NCI-H69 (cell line): ENCODE measurements at regions not wholly inside any gene's neighbourhood (a gene's known extent, or its start where the extent isn't known, plus 50 kb on each side); places are given as distances from the start of the nearest gene placed in this dataset.
"Not testable (repeated sequence)": the region's sequence is repeated elsewhere in the genome, so short reads cannot be mapped to it uniquely, and the experiment has no call there.

ENCODE experiments used
- DNase-seq: peaks from one replicate; lab custom pipeline; 2025; lab: John Stamatoyannopoulos, UW

DNA sequence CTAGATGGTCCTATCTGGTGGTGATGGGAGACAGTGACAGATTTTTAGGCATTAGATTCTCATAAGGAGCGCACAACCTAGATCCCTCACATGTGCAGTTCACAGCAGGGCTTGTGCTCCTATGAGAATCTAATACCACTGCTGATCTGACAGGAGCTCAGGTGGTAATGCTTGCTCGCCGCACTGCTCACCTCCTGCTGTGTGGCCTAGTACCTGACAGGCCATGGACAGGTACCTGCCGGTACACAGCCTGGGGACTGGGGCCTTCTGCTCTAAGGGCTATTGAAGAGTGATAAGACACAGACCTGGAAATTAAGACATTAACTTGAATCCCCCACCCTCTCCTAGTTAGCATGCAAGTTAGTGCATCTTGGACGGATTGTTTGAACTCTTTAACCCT lies 64.4 kb downstream of the KLRB1 start:
- DNase-seq = not testable (repeated sequence)

DNA sequence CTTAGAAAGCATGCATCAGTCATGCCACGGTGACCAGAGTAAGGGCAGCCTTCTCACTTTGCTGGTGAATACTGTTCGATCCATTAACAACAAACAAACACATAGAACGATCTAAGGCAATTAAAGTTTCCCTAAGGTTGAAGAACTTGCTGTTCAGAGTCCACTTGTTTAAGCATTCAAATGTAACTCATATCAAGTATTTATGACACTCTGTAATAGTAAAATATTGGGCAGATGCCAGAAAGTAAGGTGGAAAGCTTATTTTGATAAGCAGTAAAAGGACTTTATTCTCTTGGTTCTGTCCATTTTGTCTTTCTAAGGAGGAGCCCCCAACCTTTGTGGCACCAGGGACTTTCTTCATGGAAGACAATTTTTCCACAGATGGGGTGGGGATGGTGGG lies 64.9 kb downstream of the KLRB1 start:
- DNase-seq = not testable (repeated sequence)

DNA sequence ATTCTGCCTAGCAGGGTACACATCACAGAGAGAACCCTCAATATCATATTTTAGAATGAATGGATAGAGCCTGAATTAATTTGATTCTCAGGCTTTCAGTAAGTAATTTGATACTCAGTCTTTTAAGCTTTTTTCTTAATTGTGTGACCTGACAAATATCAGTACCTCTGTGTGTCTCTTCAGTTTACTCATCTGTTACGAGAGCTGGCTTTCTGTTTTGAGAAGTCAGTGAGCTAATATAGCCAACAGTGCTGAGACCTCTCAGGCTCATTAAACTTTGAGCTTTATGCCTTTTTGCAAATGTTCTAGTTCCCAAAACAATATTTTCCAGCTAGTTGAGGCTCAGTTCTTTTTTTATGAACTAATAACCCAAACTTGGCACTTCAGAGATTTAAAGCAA lies 91.8 kb downstream of the KLRB1 start:
- not testable (repeated sequence) for DNase-seq

DNA sequence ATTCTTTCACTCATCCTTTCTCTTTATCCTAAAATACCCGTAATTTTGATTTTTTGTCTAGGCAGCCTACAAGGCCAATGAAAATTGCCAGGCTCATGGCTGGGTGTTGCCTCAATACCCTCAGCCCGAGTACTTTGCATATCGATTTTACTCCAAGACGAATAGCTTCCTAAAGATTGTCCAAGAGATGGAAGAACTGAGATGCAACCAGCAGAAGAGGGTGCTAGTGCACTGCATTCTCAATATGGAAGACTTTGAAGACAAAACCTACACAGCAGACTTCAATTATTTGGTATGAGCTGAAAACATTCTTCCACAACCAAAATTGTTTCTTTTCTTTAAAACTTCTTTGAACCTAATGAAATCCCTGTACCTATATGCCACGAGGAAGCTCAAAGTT lies 95.0 kb downstream of the KLRB1 start:
- not testable (repeated sequence) for DNase-seq

DNA sequence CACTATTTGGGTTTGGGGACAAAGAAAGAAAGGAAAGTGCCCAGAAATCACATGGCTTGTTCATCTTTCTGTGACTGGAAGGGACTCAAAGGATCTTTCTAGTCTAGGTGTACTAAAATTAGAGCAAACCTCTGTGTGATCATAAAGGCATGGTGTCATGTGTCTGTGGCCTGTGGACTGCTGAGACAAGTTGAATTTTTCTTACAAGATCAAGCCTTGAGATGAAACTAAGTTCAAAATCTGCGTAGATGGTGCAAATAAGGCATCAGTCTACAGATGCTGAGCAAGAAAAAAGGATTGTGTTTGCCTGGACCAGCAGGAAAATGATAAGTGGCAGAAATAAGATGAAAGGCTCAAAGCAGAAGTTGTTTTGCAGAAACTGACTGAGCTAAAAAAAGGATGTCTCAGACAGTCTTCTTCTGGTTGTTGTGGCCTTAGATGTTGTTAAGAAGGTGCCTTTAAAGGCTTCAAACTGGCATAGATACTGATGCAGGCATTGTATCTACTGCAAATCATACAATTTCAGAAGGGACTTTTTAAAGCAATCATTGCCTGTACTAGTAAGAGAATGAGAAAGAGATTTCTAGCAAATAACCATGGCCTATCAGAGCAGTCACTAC lies 97.2 kb downstream of the KLRB1 start:
- DNase-seq = not testable (repeated sequence)

DNA sequence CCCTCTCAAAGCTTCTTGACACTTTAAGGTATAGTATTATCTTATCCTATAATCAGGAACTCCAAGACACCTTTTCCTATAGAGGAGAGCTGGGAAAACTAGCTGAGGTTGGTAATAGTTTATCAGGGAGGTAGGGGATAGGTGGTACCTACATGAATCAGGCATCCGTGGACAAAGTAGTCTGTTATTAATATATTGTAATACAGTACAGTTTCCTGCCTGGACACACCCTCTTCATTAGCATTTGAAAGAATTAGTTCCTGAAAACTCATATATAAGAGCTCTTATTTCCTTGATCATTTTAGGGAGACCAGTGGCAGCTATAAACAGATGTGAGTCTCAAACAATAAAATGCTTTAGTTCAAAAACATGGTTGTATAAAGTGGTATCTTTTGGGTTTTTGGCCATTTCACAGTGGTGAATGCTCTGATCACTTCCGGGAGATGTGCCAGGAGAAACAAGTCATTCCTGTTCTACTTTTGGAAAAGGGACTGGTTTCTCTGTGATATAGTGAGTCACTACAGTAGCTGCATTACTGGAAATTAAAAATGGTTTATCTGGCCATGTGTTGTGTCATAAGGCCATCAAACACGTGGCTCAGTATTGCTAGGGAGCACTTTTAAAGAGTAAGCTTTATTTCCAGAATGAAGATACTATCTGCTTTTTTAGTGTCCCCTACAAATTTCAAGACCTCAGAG lies 98.1 kb downstream of the KLRB1 start:
- DNase-seq = no peak

DNA sequence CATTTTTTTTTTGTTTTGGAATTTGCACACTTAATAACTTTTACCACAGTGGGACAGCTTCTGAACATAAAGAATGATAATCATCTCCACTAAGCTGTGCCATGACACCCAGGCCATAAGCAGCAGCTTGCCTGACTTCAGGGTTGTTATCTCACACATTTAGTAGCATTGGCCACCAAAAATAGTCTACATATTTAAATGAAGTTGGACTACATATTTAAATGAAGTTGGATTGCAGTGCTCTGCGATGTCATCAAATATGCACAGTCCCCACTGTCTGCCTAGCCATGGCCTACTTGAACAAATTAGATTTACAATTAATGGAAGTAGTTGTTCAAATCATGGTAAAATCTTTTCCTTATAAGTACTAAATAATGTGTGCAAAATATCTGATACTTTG lies 101.0 kb downstream of the KLRB1 start:
- DNase-seq = no peak

DNA sequence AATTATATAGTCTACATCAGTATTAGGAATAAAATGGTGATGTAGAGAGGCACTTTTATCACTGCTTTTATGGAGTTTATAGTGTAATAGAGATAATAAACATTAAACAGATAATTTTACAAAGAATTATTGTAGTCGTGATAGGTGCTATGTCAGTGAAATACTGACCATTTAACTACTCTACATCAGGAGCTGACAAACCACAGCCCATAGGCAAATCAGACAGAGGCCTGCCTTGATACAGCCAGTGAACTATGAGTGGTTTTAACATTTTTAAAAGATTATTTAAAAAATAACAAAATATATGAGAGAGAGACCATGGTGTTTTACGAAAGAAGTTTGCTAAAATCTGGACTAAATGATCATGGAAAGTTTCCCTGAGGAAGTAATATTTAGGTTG lies 104.3 kb downstream of the KLRB1 start:
- DNase-seq = not testable (repeated sequence)

DNA sequence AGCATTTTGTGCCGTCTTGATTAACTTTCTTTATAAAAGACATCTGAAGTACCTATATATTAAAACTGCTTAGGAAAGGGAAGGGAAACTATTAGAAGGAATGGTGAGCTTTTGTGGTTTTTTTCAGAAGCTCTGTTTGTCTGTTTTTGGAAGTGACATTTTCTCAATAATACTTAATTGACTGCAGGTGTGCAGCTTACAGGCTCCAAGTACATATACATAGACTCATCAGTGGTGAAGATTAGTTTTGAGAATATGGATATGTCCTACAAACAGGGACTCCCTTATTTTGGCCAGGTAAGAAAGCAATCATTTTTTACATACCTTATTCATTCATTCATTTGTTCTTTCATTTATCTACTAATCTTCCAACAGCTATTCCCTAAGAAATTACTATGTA lies 104.9 kb downstream of the KLRB1 start:
- DNase-seq = not testable (repeated sequence)

DNA sequence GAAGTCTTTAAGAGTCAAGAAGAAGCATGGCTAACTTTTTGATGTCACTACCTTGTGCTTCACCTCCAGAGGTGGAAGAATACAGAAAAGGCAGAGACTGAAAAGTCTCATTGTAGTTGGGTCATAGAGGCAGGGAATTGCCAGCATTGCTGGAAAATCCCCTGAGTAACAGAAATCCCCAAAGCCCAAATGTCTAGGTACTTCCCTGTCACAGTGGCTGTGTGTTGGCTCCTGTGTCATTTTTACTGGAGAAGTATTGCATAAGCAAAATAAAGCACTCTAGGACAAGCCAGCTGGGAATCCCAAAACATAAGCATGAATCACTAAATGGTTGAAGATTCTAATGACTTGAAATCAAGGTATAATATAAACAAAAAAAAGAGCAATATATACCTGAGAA lies 114.4 kb downstream of the KLRB1 start:
- DNase-seq = not testable (repeated sequence)

DNA sequence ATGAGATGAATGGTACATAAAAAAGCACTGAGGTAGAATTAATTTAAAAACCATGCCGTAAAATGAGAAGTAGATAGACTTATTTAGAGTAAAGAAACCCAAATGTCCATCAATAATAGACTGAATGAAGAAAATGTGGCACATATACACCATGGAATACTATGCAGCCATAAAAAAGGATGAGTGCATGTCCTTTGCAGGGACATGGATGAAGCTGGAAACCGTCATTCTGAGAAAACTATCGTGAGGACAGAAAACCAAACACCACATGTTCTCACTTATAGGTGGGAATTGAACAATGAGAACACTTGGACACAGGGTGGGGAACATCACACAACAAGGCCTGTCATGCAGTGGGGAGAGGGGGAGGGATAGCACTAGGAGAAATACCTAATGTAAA lies 126.4 kb downstream of the KLRB1 start:
- DNase-seq = not testable (repeated sequence)

DNA sequence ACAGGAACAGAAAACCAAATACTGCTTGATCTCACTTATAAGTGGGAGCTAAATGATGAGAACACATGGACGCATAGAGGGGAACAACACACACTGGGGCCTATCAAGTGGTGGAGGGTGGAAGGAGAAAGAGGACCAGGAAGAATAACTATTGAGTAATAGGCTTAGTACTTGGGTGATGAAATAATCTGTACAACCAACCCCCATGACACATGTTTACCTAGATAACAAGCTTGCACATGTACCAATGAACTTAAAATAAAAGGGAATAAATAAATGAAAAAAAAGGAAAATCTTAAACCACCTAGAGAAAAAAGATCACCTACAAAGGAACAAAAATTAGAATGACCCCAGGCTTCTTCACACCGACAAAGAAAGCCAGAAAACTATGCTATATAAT lies 133.5 kb downstream of the KLRB1 start:
- not testable (repeated sequence) for DNase-seq

DNA sequence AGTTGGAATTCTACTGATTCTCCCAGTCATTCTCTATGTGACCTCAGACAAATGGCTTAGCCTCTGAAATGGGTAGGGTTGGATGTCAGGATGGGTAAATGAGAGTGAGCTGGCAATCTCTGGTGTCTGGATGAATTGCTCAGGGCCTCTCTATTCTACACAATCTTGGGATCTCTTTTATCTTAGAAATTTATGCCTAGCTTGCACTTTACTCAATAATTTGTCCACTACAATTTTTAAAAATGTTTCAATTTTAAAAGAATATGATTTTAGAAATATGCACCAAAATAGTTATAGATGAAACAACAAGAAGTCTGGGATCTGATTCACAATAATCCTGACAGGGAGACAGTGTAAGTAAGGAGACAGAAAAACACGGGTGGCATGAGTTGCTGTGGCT lies 134.1 kb downstream of the KLRB1 start:
- not testable (repeated sequence) for DNase-seq

DNA sequence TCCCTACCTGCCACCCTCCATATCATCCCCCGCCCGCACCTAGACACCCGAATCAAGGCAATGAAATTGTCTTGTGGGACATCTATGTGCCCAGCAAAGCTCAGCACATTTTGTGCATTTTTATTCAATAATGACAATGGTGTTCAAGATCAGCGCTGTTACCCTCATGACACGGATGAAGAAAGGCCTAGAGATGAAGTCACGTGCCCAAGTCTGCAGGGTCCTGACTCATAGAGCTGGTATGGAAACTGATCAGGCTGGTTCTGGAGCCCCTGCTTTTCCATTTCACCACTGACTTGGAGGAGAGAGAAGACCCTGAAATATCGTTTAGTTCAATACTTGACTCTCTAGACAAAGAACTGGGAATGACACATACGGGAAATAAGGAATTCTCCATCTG lies 136.2 kb downstream of the KLRB1 start:
- not testable (repeated sequence) for DNase-seq

DNA sequence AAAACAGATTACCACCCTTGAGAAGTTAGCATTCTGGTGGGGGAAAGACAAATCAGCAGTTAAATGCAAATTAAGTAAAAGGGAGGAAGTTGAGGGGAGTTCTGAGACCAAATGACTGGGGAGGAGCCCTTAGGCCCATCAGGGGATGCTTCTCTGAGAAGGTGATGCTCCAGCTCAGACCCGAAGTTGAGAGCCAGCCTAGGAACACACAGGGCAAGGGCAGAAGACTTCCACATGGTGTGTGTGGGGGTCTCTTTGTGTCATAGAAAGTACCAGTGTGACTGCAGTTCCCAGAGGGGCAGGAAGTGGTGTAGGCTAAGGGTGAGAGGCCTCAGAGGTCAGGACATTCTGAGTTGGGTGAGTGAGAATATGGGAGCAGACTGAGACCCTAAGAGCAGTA lies 137.3 kb downstream of the KLRB1 start:
- DNase-seq = not testable (repeated sequence)

DNA sequence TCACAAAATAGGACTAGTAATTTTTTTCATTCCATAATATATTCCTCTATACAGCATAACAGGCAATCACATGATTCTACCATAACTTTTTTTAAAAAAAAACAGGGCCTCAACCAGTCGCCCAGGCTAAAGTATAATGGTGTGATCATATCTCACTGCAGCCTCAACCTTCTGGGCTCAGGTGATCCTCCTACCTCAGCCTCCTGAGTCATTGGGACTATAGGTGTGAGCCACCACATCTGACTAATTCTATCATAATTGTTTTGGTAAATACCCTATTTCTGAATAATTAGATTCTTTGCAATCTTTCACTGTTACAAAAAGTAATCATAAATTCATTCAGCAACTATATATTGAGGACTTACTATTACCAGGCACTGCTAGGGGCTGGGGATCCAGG lies 137.8 kb downstream of the KLRB1 start:
- not testable (repeated sequence) for DNase-seq

DNA sequence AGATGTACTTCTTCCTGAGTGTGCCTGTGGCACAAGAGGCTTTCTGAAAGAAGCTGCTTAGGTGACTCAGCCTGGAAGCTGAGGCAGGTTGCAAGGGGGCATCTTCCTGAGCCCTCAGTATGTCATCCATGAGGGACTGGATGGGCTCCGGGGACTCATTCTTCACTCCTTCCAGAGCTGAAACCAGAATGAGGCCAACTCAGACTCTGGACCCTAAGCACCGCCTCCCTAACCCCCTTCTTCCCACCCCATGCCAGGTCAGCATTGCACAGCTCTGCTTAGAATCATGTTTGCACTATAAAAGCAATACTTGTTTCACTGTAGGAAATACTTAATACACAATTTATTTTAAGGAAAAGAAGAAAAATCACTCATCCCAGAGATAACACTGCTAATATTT lies 138.3 kb downstream of the KLRB1 start:
- not testable (repeated sequence) for DNase-seq

DNA sequence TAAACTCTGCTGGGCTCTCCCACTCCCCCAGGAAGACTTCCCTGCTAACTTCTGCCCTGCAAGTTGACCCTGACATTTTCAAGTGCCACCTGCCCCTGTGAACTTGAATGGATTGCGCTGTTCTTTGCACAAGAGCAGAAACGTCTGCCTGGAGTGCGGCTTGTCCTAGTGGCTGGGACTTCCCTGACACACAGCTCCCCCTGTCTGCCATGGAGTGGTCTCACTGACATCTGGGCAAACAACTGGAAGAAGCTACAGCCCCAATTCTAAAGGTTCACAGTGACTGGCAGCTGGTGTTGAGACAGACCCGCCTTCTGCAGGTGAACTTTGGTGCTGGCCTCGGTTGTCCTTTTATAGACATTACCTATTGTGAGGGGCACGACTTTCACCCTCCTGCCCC lies 138.7 kb downstream of the KLRB1 start:
- DNase-seq = peak; percentile 60

DNA sequence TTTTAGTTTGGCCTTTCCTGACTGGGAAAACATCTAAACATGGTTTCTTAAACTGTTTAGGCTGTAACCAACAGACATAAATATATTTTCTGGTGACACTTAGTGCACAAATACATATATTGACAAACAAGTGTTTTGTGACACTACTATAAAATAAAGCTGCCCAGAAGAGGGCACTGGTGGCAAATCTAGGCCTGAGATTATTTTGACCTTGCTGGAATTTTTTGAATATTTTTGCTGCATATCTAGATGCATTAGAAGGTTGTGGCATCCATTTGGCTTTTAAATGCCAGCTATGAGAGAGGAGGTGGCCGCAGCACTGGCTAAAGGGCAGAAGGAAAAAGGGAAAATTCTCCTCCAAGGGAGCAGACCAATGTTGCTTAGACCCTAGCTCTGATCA lies 139.6 kb downstream of the KLRB1 start:
- DNase-seq = not testable (repeated sequence)

DNA sequence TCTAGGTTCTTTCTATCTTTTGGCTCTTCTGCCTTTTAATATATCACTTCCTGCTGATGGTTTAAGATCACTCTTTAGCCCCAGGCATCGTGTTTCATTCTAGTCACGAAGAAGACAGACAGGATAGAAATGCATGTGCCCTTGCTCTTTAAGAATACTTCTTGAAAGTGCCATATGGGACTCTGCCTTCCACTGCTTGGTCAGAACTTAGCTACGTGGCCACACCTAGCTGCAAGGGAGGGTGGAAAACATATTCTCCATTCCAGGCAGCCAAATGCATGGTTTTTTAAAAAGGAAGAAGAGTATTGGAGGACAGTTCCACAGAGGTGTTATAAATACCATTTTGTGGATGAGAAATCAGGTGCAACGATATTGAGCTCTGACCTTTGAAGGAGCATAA lies 143.3 kb downstream of the KLRB1 start:
- DNase-seq = no peak

DNA sequence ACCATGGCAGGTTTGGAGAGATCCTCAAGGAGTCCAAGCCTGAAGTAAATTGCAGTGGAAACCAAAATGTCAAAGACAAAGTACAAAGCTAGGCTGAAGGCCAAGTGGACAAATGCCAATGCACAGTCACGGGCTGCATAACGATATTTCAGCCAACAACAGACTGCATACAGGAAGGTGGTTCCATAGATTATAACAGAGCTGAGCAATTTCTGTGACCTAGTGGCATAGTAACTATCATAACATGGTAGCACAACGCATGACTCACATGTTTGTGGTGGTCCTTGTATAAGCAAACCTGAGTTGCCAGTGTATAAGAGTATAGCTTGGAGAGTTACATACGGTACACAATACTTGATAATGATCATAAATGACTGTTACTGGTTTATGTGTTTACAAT lies 152.2 kb downstream of the KLRB1 start:
- DNase-seq = not testable (repeated sequence)

DNA sequence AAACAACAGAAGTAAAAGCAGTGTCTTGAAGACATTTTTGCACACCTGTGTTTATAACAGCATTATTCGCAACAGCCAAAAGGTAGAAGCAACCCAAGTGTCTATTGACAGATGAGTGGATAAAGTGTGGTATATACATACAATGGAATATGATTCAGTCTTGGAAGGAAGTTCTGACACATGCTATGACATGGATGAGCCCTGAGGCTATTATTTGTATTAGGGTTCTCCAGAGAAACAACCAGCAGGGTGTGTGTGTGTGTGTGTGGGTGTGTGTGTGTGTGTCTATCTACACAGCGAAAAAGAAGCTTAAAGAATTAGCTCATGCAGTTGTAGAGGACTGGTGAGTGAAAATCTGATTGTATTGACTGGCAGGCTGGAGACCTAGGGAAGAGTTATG lies 153.7 kb downstream of the KLRB1 start:
- DNase-seq = not testable (repeated sequence)

DNA sequence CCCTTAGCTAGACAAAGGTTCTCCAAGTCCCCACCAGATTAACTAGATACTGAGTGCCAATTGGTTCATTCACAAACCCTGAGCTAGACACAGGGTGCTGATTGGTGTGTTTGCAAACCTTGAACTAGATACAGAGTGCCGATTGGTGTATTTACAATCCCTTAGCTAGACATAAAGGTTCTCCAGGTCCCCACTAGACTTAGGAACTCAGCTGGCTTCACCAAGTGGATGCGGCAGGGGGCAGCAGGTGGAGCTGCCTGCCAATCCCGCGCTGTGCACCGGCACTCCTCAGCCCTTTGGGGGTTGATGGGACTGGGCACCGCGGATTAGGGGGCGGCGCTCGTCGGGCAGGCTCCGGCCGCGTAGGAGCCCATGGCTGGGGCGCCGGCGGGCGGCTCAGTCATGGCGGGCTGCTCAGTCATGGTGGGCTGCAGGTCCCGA lies 157.6 kb downstream of the KLRB1 start:
- peak; percentile 20 for DNase-seq

DNA sequence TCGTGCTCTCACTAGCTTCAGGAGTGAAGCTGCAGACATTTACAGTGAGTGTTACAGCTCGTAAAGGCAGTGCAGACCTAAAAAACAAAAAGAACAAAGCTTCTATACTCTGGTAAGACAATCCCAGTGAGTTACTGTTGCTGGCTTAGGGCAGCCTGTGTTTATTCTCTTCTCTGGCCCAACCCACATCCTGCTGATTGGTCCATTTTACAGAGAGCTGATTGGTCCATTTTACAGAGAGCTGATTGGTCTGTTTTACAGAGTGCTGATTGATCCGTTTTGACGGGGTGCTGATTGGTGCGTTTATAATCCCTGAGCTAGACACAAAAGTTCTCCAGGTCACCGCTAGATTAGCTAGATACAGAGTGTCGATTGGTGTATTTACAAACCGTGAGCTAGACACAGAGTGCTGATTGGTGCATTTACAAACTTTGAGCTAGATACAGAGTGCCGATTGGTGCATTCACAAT lies 158.0 kb downstream of the KLRB1 start:
- DNase-seq = peak; percentile 53
